ENCODE measurements at regions not wholly inside any gene's neighbourhood (a gene's known extent, or its start where the extent isn't known, plus 50 kb on each side); places are given as distances from the start of the nearest gene placed in this dataset.
"Not testable (repeated sequence)": the region's sequence is repeated elsewhere in the genome, so short reads cannot be mapped to it uniquely, and the experiment has no call there.

GRCh38 chr6:155627722-155628212 lies 172.1 kb upstream of the NOX3 start:
- not testable (repeated sequence) for DNase-seq

GRCh38 chr6:155623450-155624178 lies 168.0 kb upstream of the NOX3 start:
- DNase-seq: no peak

GRCh38 chr6:155614606-155615005 lies 159.0 kb upstream of the NOX3 start:
- DNase-seq: no peak

GRCh38 chr6:155611742-155612141 lies 156.1 kb upstream of the NOX3 start:
- DNase-seq: no peak

GRCh38 chr6:155604991-155605390 lies 149.4 kb upstream of the NOX3 start:
- no peak for DNase-seq

- DNase-seq: no peak
These were observed 143.9 kb upstream of the NOX3 start for GRCh38 chr6:155599561-155599960.

- no peak for DNase-seq
These were observed 143.5 kb upstream of the NOX3 start for GRCh38 chr6:155599160-155599559.

- no peak for DNase-seq
These were observed 139.6 kb upstream of the NOX3 start for GRCh38 chr6:155595284-155595683.

GRCh38 chr6:155591741-155592140 lies 136.1 kb upstream of the NOX3 start:
- no peak for DNase-seq

GRCh38 chr6:155589190-155589589 lies 133.6 kb upstream of the NOX3 start:
- DNase-seq: no peak

- DNase-seq: no peak
These were observed 132.2 kb upstream of the NOX3 start for GRCh38 chr6:155587817-155588216.

GRCh38 chr6:155586090-155586489 lies 130.5 kb upstream of the NOX3 start:
- no peak for DNase-seq

- DNase-seq: no peak
These were observed 128.4 kb upstream of the NOX3 start for GRCh38 chr6:155584006-155584405.

GRCh38 chr6:155582016-155582991 lies 126.7 kb upstream of the NOX3 start:
- DNase-seq: no peak

- no peak for DNase-seq
These were observed 125.3 kb upstream of the NOX3 start for GRCh38 chr6:155580904-155581303.

GRCh38 chr6:155578251-155578650 lies 122.6 kb upstream of the NOX3 start:
- no peak for DNase-seq

- DNase-seq: no peak
These were observed 106.3 kb upstream of the NOX3 start for GRCh38 chr6:155561966-155562364.

- no peak for DNase-seq
These were observed 105.8 kb upstream of the NOX3 start for GRCh38 chr6:155561257-155561965.

- DNase-seq: no peak
These were observed 94.3 kb upstream of the NOX3 start for GRCh38 chr6:155549928-155550327.

- DNase-seq: no peak
These were observed 93.6 kb upstream of the NOX3 start for GRCh38 chr6:155549028-155549798.

GRCh38 chr6:155548576-155548975 lies 92.9 kb upstream of the NOX3 start:
- no peak for DNase-seq

- DNase-seq: no peak
These were observed 89.0 kb upstream of the NOX3 start for GRCh38 chr6:155544677-155545076.

All from NCI-H1436 treated with DMSO at 0.1 percent for 48 hours (cell line).